ENCODE measurements at regions not wholly inside any gene's neighbourhood (a gene's known extent, or its start where the extent isn't known, plus 50 kb on each side); places are given as distances from the start of the nearest gene placed in this dataset.

GRCh38 chrX:151854726-151855495 is 57.8 kb upstream of the MAGEA4 start:
- H3F3A ChIP-seq (replicated peaks; ENCODE audit: low read depth): no peaks in the 10 kb centered on the region
- Mint-ChIP-seq H3K4me1 (no peaks in the 10 kb centered on the region), H3K27ac (no peak overlapping the region), H3K9me3 (no peaks in the 10 kb centered on the region), H3K27me3 (ENCODE audit: insufficient read depth, low read depth, poor library complexity) (no peaks in the 10 kb centered on the region), H3K36me3 (ENCODE audit: low read depth) (no peaks in the 10 kb centered on the region), H3K4me3 (no peak overlapping the region)
- no peak overlapping the region for H3K4me2 ChIP-seq
- H3K9me2 ChIP-seq (ENCODE audit: insufficient read depth): no peaks in the 10 kb centered on the region
- H3K27me3 ChIP-seq (ENCODE audit: insufficient read depth): no peaks in the 10 kb centered on the region
- H3K4me3 ChIP-seq: no peak overlapping the region
- no peak overlapping the region for H2AFZ ChIP-seq
- H3K27ac ChIP-seq (ENCODE audit: low read depth): no peak overlapping the region
- H3K36me3 ChIP-seq (ENCODE audit: insufficient read depth): no peaks in the 10 kb centered on the region
- H3K79me2 ChIP-seq (replicated peaks; ENCODE audit: insufficient read depth): no peaks in the 10 kb centered on the region
- no peak for DNase-seq (ENCODE audit: low spot score)
- ATAC-seq: no peak
- no peaks in the 10 kb centered on the region for H3K4me1 ChIP-seq (ENCODE audit: insufficient read depth)
- H4K20me1 ChIP-seq (replicated peaks; ENCODE audit: insufficient read depth): no peaks in the 10 kb centered on the region
- TF ChIP-seq STAT1 (IDR thresholded peaks at IDR 0.05; ENCODE audit: unreplicated experiment) (no peak), ZNF331 (CRISPR knock-in tag; IDR thresholded peaks at IDR 0.05; ENCODE audit: low read depth) (no peak), EZH2phosphoT487 (IDR thresholded peaks at IDR 0.05; ENCODE audit: unreplicated experiment) (no peak), ETS1 (IDR thresholded peaks at IDR 0.05) (no peak), EZH2 (IDR thresholded peaks at IDR 0.05; ENCODE audit: low read depth, unreplicated experiment) (no peak), POLR2AphosphoS5 (IDR thresholded peaks at IDR 0.05; ENCODE audit: low read depth) (no peak), NANOG (IDR thresholded peaks at IDR 0.05; ENCODE audit: borderline replicate concordance) (no peak), ZNF462 (CRISPR knock-in tag; IDR thresholded peaks at IDR 0.05) (no peak), ZNF114 (CRISPR knock-in tag; IDR thresholded peaks at IDR 0.05) (no peak), REST (IDR thresholded peaks at IDR 0.05; ENCODE audit: unreplicated experiment) (no peak), CTCF (conservative IDR thresholded peaks at IDR 0.05; ENCODE audit: low read depth in 2 of 2) (no peak), JUNB (IDR thresholded peaks at IDR 0.05; ENCODE audit: unreplicated experiment) (no peak), CREB1 (CRISPR knock-in tag; IDR thresholded peaks at IDR 0.05; ENCODE audit: low read depth) (no peak)

All from GM23338 (cell line).